GM23338 (cell line): ENCODE measurements at regions not wholly inside any gene's neighbourhood (a gene's known extent, or its start where the extent isn't known, plus 50 kb on each side); places are given as distances from the start of the nearest gene placed in this dataset.

ENCODE experiments used
- ATAC-seq: fragments of 200-7000 bp; cut with Tn5 transposase; 3 replicates; pipeline ENCODE4 v1.9.1; 2020
- DNase-seq: peaks from one replicate; pipeline ENCODE4 v3.0.0-alpha.2; 2015; ENCODE audit warnings: low spot score
- H2AFZ ChIP-seq: fragments of 200-600 bp; sonication (generic); 2 replicates; pipeline ENCODE4 v1.8.0; 2016; ENCODE audit warnings: antibody characterized with exemption, mild to moderate bottlenecking, moderate library complexity
- H3F3A ChIP-seq: fragments of 200-600 bp; sonication (generic); replicated peaks from 2 replicates; pipeline ENCODE4 v1.8.0; 2017; ENCODE audit warnings: antibody characterized with exemption, mixed run types, low read depth
- H3K27ac ChIP-seq: fragments of 200-600 bp; sonication (generic); 2 replicates; pipeline ENCODE4 v1.6.1; 2016; ENCODE audit warnings: low read depth
- H3K27me3 ChIP-seq: fragments of 200-600 bp; sonication (generic); 2 replicates; pipeline ENCODE4 v1.8.0; 2016; ENCODE audit warnings: mild to moderate bottlenecking, mixed run types, moderate library complexity; ENCODE audit not compliant: insufficient read depth
- H3K36me3 ChIP-seq: fragments of 200-600 bp; sonication (generic); 2 replicates; pipeline ENCODE4 v1.8.0; 2016; ENCODE audit warnings: mild to moderate bottlenecking; ENCODE audit not compliant: insufficient read depth
- H3K4me1 ChIP-seq: fragments of 200-600 bp; sonication (generic); 2 replicates; pipeline ENCODE4 v1.8.0; 2016; ENCODE audit warnings: mild to moderate bottlenecking, moderate library complexity; ENCODE audit not compliant: insufficient read depth
- H3K4me2 ChIP-seq: fragments of 200-600 bp; sonication (generic); 2 replicates; pipeline ENCODE4 v1.7.1; 2017; ENCODE audit warnings: mixed run types
- H3K4me3 ChIP-seq: fragments of 200-600 bp; sonication (generic); 2 replicates; pipeline ENCODE4 v1.6.1; 2016; ENCODE audit warnings: mixed run types
- H3K79me2 ChIP-seq: fragments of 200-600 bp; sonication (generic); replicated peaks from 2 replicates; pipeline ENCODE4 v1.8.0; 2017; ENCODE audit warnings: mild to moderate bottlenecking; ENCODE audit not compliant: insufficient read depth
- H3K9me2 ChIP-seq: fragments of 200-600 bp; sonication (generic); 2 replicates; pipeline ENCODE4 v1.8.0; 2017; ENCODE audit not compliant: insufficient read depth
- H4K20me1 ChIP-seq: fragments of 200-600 bp; sonication (generic); replicated peaks from 2 replicates; pipeline ENCODE4 v1.8.0; 2017; ENCODE audit warnings: mild to moderate bottlenecking; ENCODE audit not compliant: insufficient read depth
- H3K27ac Mint-ChIP-seq: 2 replicates; pipeline ENCODE4 v1.8.0; 2020; ENCODE audit warnings: inconsistent platforms, mild to moderate bottlenecking, moderate library complexity, mixed read lengths
- H3K27me3 Mint-ChIP-seq: 3 replicates; pipeline ENCODE4 v1.8.0; 2022; ENCODE audit warnings: low read depth, mild to moderate bottlenecking, moderate library complexity, mixed read lengths, inconsistent platforms; ENCODE audit not compliant: insufficient read depth, poor library complexity
- H3K36me3 Mint-ChIP-seq: 3 replicates; pipeline ENCODE4 v1.8.0; 2021; ENCODE audit warnings: low read depth, mild to moderate bottlenecking, inconsistent platforms, moderate library complexity, mixed read lengths
- H3K4me1 Mint-ChIP-seq: 3 replicates; pipeline ENCODE4 v1.8.0; 2020; ENCODE audit warnings: mild to moderate bottlenecking, inconsistent platforms, mixed read lengths
- H3K4me3 Mint-ChIP-seq: 3 replicates; pipeline ENCODE4 v1.8.0; 2021; ENCODE audit warnings: moderate library complexity, mild to moderate bottlenecking, inconsistent platforms, mixed read lengths
- H3K9me3 Mint-ChIP-seq: 3 replicates; pipeline ENCODE4 v1.8.0; 2020; ENCODE audit warnings: moderate library complexity, mild to moderate bottlenecking, inconsistent platforms, mixed read lengths
- CREB1 ChIP-seq: fragments of 250-450 bp; sonication (Bioruptor Pico); IDR thresholded peaks from 2 replicates; pipeline ENCODE4 v1.5.0; 2020; ENCODE audit warnings: low read depth, mild to moderate bottlenecking, moderate library complexity
- EZH2 ChIP-seq: fragments of 200-600 bp; sonication (generic); IDR thresholded peaks from one replicate; pipeline ENCODE4 v1.8.0; 2017; ENCODE audit warnings: antibody characterized with exemption, mild to moderate bottlenecking, low read depth; ENCODE audit not compliant: unreplicated experiment
- EZH2phosphoT487 ChIP-seq: fragments of 200-600 bp; sonication (generic); IDR thresholded peaks from one replicate; pipeline ENCODE4 v1.8.1; 2018; ENCODE audit warnings: antibody characterized with exemption; ENCODE audit not compliant: unreplicated experiment
- JUNB ChIP-seq: IDR thresholded peaks from one replicate; pipeline ENCODE4 v1.6.1; 2016; ENCODE audit warnings: antibody characterized with exemption; ENCODE audit not compliant: unreplicated experiment
- NANOG ChIP-seq: IDR thresholded peaks from 2 replicates; pipeline ENCODE4 v1.6.1; 2016; ENCODE audit warnings: antibody characterized with exemption, borderline replicate concordance
- POLR2AphosphoS5 ChIP-seq: IDR thresholded peaks from 2 replicates; pipeline ENCODE4 v1.6.1; 2016; ENCODE audit warnings: antibody characterized with exemption, low read depth
- STAT1 ChIP-seq: IDR thresholded peaks from one replicate; pipeline ENCODE4 v1.6.1; 2016; ENCODE audit warnings: antibody characterized with exemption; ENCODE audit not compliant: unreplicated experiment
- ZNF114 ChIP-seq: fragments of 250-450 bp; sonication (Bioruptor Pico); IDR thresholded peaks from 2 replicates; pipeline ENCODE4 v1.5.0; 2020; ENCODE audit warnings: mild to moderate bottlenecking, moderate library complexity
- ZNF331 ChIP-seq: fragments of 250-450 bp; sonication (Bioruptor Pico); IDR thresholded peaks from 2 replicates; pipeline ENCODE4 v1.5.0; 2020; ENCODE audit warnings: low read depth, mild to moderate bottlenecking, moderate library complexity
- TF ChIP-seq, protein P1 (sequence below): IDR thresholded peaks from 2 replicates; pipeline ENCODE4 v1.6.1; 2016; ENCODE audit warnings: antibody characterized with exemption
- TF ChIP-seq, protein P2 (sequence below): IDR thresholded peaks from one replicate; pipeline ENCODE4 v1.6.1; 2018; ENCODE audit warnings: antibody characterized with exemption; ENCODE audit not compliant: unreplicated experiment
- TF ChIP-seq, protein P3 (sequence below): fragments of 250-450 bp; sonication (Bioruptor Pico); IDR thresholded peaks from 2 replicates; pipeline ENCODE4 v1.5.0; 2020; ENCODE audit warnings: mild to moderate bottlenecking, moderate library complexity
- TF ChIP-seq, protein P4 (sequence below), 2 experiments: fragments of 200-600 bp in 1 of 2; sonication (generic) in 1 of 2; conservative IDR thresholded peaks; 2 replicates each; pipeline versions ENCODE4 v1.5.1 to v1.6.1; 2016 to 2017; ENCODE audit warnings: antibody characterized with exemption in 2 of 2, low read depth in 2 of 2, mild to moderate bottlenecking in 2 of 2, moderate library complexity in 1 of 2

DNA sequence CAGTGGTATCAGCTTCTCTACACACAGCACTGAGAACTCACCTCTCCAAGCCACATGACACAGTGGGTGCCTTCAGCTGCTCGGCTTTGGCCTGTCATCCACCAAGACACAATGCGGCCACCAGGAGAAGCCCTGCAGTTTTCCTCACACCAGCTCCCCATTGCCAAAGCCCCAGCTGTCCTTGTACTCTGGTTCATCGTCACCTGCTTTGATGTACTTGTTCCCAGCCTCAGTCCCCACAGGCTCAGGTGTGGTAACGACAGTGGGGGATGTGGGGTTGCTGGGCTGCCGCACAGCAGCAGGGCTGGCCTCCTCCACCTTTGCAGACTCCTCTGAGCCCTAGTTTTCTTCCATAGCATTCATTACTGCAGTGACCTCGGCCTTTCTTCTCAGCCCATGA, 387.3 kb downstream of the MEIS1 start:
- no peak overlapping the region for H3K4me2 ChIP-seq
- no peak for ATAC-seq
- H3K27ac ChIP-seq: no peak overlapping the region
- no peaks in the 10 kb centered on the region for H4K20me1 ChIP-seq
- Mint-ChIP-seq H3K36me3 (peaks cover 5% of the 10 kb centered on the region), H3K4me1 (no peaks in the 10 kb centered on the region; the same call in 2 of the 3 replicates), H3K4me3 (no peak overlapping the region), H3K9me3 (peaks cover 8% of the 10 kb centered on the region), H3K27ac (no peak overlapping the region), H3K27me3 (peaks cover 4% of the 10 kb centered on the region)
- H3K27me3 ChIP-seq: no peaks in the 10 kb centered on the region
- no peaks in the 10 kb centered on the region for H3K79me2 ChIP-seq
- no peaks in the 10 kb centered on the region for H3F3A ChIP-seq
- no peak for TF ChIP-seq ZNF331
- TF ChIP-seq NANOG: no peak
- TF ChIP-seq CREB1 (CRISPR knock-in tag): no peak
- TF ChIP-seq POLR2AphosphoS5: no peak
- TF ChIP-seq ZNF114: no peak
- no peak for TF ChIP-seq JUNB
- TF ChIP-seq EZH2: no peak
- TF ChIP-seq, protein P1, sequence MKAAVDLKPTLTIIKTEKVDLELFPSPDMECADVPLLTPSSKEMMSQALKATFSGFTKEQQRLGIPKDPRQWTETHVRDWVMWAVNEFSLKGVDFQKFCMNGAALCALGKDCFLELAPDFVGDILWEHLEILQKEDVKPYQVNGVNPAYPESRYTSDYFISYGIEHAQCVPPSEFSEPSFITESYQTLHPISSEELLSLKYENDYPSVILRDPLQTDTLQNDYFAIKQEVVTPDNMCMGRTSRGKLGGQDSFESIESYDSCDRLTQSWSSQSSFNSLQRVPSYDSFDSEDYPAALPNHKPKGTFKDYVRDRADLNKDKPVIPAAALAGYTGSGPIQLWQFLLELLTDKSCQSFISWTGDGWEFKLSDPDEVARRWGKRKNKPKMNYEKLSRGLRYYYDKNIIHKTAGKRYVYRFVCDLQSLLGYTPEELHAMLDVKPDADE: no peak
- TF ChIP-seq, protein P2, sequence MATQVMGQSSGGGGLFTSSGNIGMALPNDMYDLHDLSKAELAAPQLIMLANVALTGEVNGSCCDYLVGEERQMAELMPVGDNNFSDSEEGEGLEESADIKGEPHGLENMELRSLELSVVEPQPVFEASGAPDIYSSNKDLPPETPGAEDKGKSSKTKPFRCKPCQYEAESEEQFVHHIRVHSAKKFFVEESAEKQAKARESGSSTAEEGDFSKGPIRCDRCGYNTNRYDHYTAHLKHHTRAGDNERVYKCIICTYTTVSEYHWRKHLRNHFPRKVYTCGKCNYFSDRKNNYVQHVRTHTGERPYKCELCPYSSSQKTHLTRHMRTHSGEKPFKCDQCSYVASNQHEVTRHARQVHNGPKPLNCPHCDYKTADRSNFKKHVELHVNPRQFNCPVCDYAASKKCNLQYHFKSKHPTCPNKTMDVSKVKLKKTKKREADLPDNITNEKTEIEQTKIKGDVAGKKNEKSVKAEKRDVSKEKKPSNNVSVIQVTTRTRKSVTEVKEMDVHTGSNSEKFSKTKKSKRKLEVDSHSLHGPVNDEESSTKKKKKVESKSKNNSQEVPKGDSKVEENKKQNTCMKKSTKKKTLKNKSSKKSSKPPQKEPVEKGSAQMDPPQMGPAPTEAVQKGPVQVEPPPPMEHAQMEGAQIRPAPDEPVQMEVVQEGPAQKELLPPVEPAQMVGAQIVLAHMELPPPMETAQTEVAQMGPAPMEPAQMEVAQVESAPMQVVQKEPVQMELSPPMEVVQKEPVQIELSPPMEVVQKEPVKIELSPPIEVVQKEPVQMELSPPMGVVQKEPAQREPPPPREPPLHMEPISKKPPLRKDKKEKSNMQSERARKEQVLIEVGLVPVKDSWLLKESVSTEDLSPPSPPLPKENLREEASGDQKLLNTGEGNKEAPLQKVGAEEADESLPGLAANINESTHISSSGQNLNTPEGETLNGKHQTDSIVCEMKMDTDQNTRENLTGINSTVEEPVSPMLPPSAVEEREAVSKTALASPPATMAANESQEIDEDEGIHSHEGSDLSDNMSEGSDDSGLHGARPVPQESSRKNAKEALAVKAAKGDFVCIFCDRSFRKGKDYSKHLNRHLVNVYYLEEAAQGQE: no peak
- no peak for TF ChIP-seq EZH2phosphoT487
- TF ChIP-seq, protein P3, sequence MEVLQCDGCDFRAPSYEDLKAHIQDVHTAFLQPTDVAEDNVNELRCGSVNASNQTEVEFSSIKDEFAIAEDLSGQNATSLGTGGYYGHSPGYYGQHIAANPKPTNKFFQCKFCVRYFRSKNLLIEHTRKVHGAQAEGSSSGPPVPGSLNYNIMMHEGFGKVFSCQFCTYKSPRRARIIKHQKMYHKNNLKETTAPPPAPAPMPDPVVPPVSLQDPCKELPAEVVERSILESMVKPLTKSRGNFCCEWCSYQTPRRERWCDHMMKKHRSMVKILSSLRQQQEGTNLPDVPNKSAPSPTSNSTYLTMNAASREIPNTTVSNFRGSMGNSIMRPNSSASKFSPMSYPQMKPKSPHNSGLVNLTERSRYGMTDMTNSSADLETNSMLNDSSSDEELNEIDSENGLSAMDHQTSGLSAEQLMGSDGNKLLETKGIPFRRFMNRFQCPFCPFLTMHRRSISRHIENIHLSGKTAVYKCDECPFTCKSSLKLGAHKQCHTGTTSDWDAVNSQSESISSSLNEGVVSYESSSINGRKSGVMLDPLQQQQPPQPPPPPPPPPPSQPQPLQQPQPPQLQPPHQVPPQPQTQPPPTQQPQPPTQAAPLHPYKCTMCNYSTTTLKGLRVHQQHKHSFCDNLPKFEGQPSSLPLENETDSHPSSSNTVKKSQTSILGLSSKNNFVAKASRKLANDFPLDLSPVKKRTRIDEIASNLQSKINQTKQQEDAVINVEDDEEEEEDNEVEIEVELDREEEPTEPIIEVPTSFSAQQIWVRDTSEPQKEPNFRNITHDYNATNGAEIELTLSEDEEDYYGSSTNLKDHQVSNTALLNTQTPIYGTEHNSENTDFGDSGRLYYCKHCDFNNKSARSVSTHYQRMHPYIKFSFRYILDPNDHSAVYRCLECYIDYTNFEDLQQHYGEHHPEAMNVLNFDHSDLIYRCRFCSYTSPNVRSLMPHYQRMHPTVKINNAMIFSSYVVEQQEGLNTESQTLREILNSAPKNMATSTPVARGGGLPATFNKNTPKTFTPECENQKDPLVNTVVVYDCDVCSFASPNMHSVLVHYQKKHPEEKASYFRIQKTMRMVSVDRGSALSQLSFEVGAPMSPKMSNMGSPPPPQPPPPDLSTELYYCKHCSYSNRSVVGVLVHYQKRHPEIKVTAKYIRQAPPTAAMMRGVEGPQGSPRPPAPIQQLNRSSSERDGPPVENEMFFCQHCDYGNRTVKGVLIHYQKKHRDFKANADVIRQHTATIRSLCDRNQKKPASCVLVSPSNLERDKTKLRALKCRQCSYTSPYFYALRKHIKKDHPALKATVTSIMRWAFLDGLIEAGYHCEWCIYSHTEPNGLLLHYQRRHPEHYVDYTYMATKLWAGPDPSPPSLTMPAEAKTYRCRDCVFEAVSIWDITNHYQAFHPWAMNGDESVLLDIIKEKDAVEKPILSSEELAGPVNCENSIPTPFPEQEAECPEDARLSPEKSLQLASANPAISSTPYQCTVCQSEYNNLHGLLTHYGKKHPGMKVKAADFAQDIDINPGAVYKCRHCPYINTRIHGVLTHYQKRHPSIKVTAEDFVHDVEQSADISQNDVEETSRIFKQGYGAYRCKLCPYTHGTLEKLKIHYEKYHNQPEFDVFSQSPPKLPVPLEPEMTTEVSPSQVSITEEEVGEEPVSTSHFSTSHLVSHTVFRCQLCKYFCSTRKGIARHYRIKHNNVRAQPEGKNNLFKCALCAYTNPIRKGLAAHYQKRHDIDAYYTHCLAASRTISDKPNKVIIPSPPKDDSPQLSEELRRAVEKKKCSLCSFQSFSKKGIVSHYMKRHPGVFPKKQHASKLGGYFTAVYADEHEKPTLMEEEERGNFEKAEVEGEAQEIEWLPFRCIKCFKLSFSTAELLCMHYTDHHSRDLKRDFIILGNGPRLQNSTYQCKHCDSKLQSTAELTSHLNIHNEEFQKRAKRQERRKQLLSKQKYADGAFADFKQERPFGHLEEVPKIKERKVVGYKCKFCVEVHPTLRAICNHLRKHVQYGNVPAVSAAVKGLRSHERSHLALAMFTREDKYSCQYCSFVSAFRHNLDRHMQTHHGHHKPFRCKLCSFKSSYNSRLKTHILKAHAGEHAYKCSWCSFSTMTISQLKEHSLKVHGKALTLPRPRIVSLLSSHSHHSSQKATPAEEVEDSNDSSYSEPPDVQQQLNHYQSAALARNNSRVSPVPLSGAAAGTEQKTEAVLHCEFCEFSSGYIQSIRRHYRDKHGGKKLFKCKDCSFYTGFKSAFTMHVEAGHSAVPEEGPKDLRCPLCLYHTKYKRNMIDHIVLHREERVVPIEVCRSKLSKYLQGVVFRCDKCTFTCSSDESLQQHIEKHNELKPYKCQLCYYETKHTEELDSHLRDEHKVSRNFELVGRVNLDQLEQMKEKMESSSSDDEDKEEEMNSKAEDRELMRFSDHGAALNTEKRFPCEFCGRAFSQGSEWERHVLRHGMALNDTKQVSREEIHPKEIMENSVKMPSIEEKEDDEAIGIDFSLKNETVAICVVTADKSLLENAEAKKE (CRISPR knock-in tag): no peak
- TF ChIP-seq STAT1: no peak
- TF ChIP-seq, protein P4, sequence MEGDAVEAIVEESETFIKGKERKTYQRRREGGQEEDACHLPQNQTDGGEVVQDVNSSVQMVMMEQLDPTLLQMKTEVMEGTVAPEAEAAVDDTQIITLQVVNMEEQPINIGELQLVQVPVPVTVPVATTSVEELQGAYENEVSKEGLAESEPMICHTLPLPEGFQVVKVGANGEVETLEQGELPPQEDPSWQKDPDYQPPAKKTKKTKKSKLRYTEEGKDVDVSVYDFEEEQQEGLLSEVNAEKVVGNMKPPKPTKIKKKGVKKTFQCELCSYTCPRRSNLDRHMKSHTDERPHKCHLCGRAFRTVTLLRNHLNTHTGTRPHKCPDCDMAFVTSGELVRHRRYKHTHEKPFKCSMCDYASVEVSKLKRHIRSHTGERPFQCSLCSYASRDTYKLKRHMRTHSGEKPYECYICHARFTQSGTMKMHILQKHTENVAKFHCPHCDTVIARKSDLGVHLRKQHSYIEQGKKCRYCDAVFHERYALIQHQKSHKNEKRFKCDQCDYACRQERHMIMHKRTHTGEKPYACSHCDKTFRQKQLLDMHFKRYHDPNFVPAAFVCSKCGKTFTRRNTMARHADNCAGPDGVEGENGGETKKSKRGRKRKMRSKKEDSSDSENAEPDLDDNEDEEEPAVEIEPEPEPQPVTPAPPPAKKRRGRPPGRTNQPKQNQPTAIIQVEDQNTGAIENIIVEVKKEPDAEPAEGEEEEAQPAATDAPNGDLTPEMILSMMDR (conservative IDR thresholded peaks at IDR 0.05; ENCODE audit: low read depth in 2 of 2): no peak
- no peak overlapping the region for H2AFZ ChIP-seq
- 0 out of 2 replicates have a peak, but pooled peaks cover 5% of the 10 kb centered on the region for H3K36me3 ChIP-seq
- no peaks in the 10 kb centered on the region for H3K4me1 ChIP-seq
- H3K4me3 ChIP-seq: no peak overlapping the region
- H3K9me2 ChIP-seq: peaks cover 9% of the 10 kb centered on the region; the same call in 1 of the 2 replicates
- DNase-seq: no peak
